Keratinocyte (primary cell): ENCODE measurements at regions not wholly inside any gene's neighbourhood (a gene's known extent, or its start where the extent isn't known, plus 50 kb on each side); places are given as distances from the start of the nearest gene placed in this dataset.

ENCODE experiments used
- DNase-seq: peaks from one replicate; pipeline ENCODE4 v3.0.0-alpha.2; 2011; ENCODE audit warnings: low read depth, missing footprints, low spot score
- FAIRE-seq: peaks from 2 replicates; lab custom pipeline; 2011; peaks lifted over from hg19 to GRCh38; lab: Jason Lieb, UNC
- H2AFZ ChIP-seq: 2 replicates; pipeline ENCODE4 v1.6.0; 2012; ENCODE audit warnings: low read length, control low read depth, inconsistent platforms; ENCODE audit not compliant: control insufficient read depth
- H3K27ac ChIP-seq: 2 replicates; pipeline ENCODE4 v1.5.1; 2011; ENCODE audit warnings: low read length; ENCODE audit not compliant: control insufficient read depth, insufficient read depth
- H3K27me3 ChIP-seq: 3 replicates; pipeline ENCODE4 v1.6.0; 2011; ENCODE audit warnings: low read length; ENCODE audit not compliant: control insufficient read depth, insufficient read depth; ENCODE audit errors: extremely low read depth
- H3K36me3 ChIP-seq, 2 experiments: 2 replicates in 1 of 2; 3 replicates in 1 of 2; pipeline ENCODE4 v1.5.1; 2011; ENCODE audit warnings: low read length in 2 of 2, mild to moderate bottlenecking in 1 of 2; ENCODE audit not compliant: control insufficient read depth in 2 of 2, insufficient read depth in 2 of 2; ENCODE audit errors: extremely low read depth in 1 of 2
- H3K4me1 ChIP-seq: 3 replicates; pipeline ENCODE4 v1.5.1; 2011; ENCODE audit warnings: low read length; ENCODE audit not compliant: control insufficient read depth, insufficient read depth; ENCODE audit errors: extremely low read depth
- H3K4me2 ChIP-seq: 3 replicates; pipeline ENCODE4 v1.6.0; 2011; ENCODE audit warnings: low read depth, low read length; ENCODE audit not compliant: control insufficient read depth, insufficient read depth; ENCODE audit errors: extremely low read depth
- H3K4me3 ChIP-seq, 3 experiments: fragments of 200-600 bp in 1 of 3; sonication (generic) in 1 of 3; 2 replicates in 2 of 3; 3 replicates in 1 of 3; pipeline ENCODE4 v1.5.1; 2011 to 2016; ENCODE audit warnings: low read length in 3 of 3, mild to moderate bottlenecking in 3 of 3, control low read depth in 2 of 3, inconsistent platforms in 1 of 3, low read depth in 1 of 3, mixed read lengths in 1 of 3, mixed run types in 1 of 3, moderate library complexity in 1 of 3; ENCODE audit not compliant: control insufficient read depth in 2 of 3, insufficient read depth in 2 of 3; ENCODE audit errors: extremely low read depth in 1 of 3
- H3K79me2 ChIP-seq: 2 replicates; pipeline ENCODE4 v1.6.0; 2012; ENCODE audit warnings: low read length; ENCODE audit not compliant: control insufficient read depth, insufficient read depth
- H3K9ac ChIP-seq: 3 replicates; pipeline ENCODE4 v1.6.0; 2011; ENCODE audit warnings: low read length; ENCODE audit not compliant: control insufficient read depth, insufficient read depth; ENCODE audit errors: extremely low read depth
- H3K9me1 ChIP-seq: 3 replicates; pipeline ENCODE4 v1.6.0; 2011; ENCODE audit warnings: low read length; ENCODE audit not compliant: control insufficient read depth, insufficient read depth; ENCODE audit errors: extremely low read depth
- H3K9me3 ChIP-seq: 2 replicates; pipeline ENCODE4 v1.5.1; 2012; ENCODE audit warnings: low read depth, low read length; ENCODE audit not compliant: control insufficient read depth
- H4K20me1 ChIP-seq: 3 replicates; pipeline ENCODE4 v1.6.0; 2011; ENCODE audit warnings: low read length; ENCODE audit not compliant: control insufficient read depth, insufficient read depth; ENCODE audit errors: extremely low read depth
- CTCF ChIP-seq, 3 experiments: IDR thresholded peaks in 1 of 3; conservative IDR thresholded peaks in 1 of 3; optimal IDR thresholded peaks in 1 of 3; 2 replicates in 2 of 3; 3 replicates in 1 of 3; pipeline versions ENCODE3 to v1.5.1; 2011; ENCODE audit warnings: low read length in 3 of 3, mild to moderate bottlenecking in 3 of 3, moderate library complexity in 2 of 3, control low read depth in 1 of 3, inconsistent platforms in 1 of 3; ENCODE audit not compliant: insufficient read depth in 2 of 3; ENCODE audit errors: extremely low read depth in 1 of 3
- EZH2 ChIP-seq: IDR thresholded peaks from one replicate; pipeline ENCODE4 v1.6.1; 2012; ENCODE audit warnings: inconsistent platforms, mild to moderate bottlenecking, low read length, moderate library complexity
- dilution Hi-C: fragments of 300-500 bp; cut with MboI; formaldehyde crosslinking; loops from one replicate; pipeline ENCODE4 v1.7.0; 2020; ENCODE audit warnings: low sequenced_read_pairs; ENCODE audit not compliant: extremely low pct_ligation_motif_present

- peaks cover 5% of the 10 kb centered on the region for H3K27me3 ChIP-seq
- TF ChIP-seq EZH2 (no peak), CTCF (optimal IDR thresholded peaks at IDR 0.05 in 1 of 3, IDR thresholded peaks at IDR 0.05 in 1 of 3, conservative IDR thresholded peaks at IDR 0.05 in 1 of 3; ENCODE audit: extremely low read depth in 1 of 3, insufficient read depth in 2 of 3, low read length in 3 of 3) (no peak)
- no peak for FAIRE-seq
- no peak overlapping the region for H3K4me2 ChIP-seq
- H3K27ac ChIP-seq: no peak overlapping the region
- no peaks in the 10 kb centered on the region for H3K36me3 ChIP-seq
- no peak overlapping the region for H3K4me3 ChIP-seq
- no peaks in the 10 kb centered on the region for H3K9me1 ChIP-seq
- dilution Hi-C loops: no loop called here
- H4K20me1 ChIP-seq: no peaks in the 10 kb centered on the region
- DNase-seq: no peak
- no peak overlapping the region for H3K9ac ChIP-seq
- no peaks in the 10 kb centered on the region for H3K4me1 ChIP-seq
- H3K79me2 ChIP-seq: no peaks in the 10 kb centered on the region
- no peak overlapping the region for H2AFZ ChIP-seq
- no peaks in the 10 kb centered on the region for H3K9me3 ChIP-seq
Measured at GRCh38 chr1:212228076-212228475, 57.1 kb upstream of the PPP2R5A start.

- H3K9me3 ChIP-seq: no peaks in the 10 kb centered on the region
- H2AFZ ChIP-seq: no peak overlapping the region
- H3K4me3 ChIP-seq: no peak overlapping the region
- FAIRE-seq (no peak), DNase-seq (no peak)
- no peaks in the 10 kb centered on the region for H3K36me3 ChIP-seq
- dilution Hi-C loops: no loop called here
- H3K4me2 ChIP-seq: no peak overlapping the region
- no peaks in the 10 kb centered on the region for H3K4me1 ChIP-seq
- H3K27ac ChIP-seq: no peak overlapping the region
- no peak overlapping the region for H3K9ac ChIP-seq
- H3K79me2 ChIP-seq: no peaks in the 10 kb centered on the region
- H3K27me3 ChIP-seq: peaks cover 5% of the 10 kb centered on the region
- H3K9me1 ChIP-seq: no peaks in the 10 kb centered on the region
- no peaks in the 10 kb centered on the region for H4K20me1 ChIP-seq
- TF ChIP-seq CTCF (optimal IDR thresholded peaks at IDR 0.05 in 1 of 3, IDR thresholded peaks at IDR 0.05 in 1 of 3, conservative IDR thresholded peaks at IDR 0.05 in 1 of 3; ENCODE audit: extremely low read depth in 1 of 3, insufficient read depth in 2 of 3, low read length in 3 of 3): no peak
- TF ChIP-seq EZH2: no peak
Measured at GRCh38 chr1:212228591-212229119, 56.6 kb upstream of the PPP2R5A start.
